Stimulated activated CD4-positive, alpha-beta T cell treated with anti-CD3 and anti-CD28 coated beads, Interleukin-15, amount 100 ng/mL, for 24 hours (primary cell): ENCODE measurements at regions not wholly inside any gene's neighbourhood (a gene's known extent, or its start where the extent isn't known, plus 50 kb on each side); places are given as distances from the start of the nearest gene placed in this dataset.
A peak's percentile ranks its signal among the peaks of the same experiment; 100 is the strongest.
"Not testable (repeated sequence)": the region's sequence is repeated elsewhere in the genome, so short reads cannot be mapped to it uniquely, and the experiment has no call there.

ENCODE experiments used
- DNase-seq: peaks from one replicate; pipeline ENCODE4 v3.0.0-alpha.2; 2020

DNA sequence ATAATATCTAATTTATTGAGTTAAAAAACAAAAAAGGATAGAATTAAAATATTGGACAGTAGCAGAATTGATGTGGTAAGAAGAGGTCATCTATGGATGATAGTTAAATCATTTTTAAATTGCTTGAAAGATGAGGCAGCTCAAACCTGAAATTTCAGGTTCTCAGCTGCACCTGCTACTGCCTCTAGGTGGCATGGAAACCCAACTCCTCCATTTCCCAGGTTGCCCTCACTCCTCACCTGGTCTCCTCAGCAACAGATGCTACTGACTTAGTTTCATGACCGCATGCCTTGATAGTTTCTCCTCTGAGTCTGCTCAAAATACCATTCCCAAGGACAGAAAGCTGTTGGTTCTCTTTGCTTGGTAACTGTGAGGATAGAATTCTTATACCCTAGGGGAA, 148.1 kb downstream of the ABHD5 start:
- no peak for DNase-seq

DNA sequence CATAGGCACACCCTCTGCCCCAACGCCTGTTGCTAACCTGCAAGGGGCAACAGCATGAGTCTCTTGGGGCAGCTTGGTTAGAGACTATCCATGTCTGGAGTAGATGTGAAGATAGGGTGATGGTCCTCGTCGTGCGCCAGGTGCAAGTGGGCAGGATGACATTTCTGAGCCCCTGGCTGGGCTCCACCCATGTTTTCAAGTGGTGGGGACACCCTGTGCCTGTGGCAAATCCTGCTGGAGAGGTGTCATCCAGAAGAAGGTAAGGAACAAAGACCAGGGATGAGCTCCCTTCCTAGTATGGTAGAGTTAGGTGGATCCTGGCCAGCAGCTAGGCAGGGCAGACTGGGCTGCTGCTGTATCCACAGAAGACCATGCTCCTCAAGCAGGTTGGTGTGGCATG, 152.6 kb downstream of the ABHD5 start:
- no peak for DNase-seq

DNA sequence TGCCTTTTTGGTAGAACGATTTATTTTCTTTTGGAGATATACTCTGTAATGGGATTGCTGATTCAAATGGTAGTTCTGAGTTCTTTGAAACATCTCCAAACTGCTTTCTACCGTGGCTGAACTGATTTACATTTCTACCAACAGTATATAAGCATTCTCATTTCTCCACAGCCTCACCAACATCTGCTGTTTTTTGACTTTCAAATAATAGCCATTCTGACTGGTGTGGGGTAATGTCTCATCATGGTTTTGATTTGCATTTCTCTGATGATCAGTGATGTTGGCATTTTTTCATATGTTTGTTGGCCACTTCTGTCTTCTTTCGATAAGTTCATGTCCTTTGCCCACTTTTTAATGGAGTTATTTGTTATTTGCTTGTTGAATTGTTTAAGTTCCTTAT, 154.0 kb downstream of the ABHD5 start:
- DNase-seq: no peak

DNA sequence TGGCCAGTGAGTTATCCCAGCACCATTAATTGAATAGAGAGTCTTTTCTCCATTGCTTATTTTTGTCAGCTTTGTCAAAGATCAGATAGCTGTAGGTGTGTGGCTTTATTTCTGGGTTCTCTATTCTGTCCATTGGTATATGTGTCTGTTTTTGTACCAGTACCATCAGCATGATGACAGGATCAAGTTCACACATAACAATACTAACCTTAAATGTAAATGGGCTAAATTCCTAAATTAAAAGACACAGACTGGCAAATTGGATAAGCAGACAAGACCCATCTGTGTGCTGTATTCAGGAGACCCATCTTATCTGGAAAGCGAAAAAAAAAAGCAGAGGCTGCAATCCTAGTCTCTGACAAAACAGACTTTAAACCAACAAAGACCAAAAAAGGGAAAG, 154.8 kb downstream of the ABHD5 start:
- DNase-seq: not testable (repeated sequence)

DNA sequence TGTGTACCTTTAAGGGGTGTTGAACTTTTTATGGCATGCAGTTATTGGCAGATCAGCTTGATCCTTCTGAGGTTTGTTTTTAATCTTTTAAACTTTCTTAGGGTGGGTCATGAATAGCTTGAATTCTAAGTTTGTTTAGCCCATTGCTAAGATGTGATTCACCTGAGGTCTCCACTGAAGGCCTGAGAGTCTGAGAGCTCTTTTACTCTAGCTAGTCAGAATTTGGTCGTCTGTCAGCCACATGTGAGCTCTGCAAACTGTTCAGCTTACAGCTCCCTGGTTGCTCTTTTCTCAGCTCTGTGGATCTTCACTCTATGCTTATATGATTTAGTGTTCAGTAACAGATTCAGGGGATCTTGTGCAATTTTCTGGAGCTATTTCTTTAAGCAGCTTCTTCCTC, 161.3 kb downstream of the ABHD5 start:
- no peak for DNase-seq

DNA sequence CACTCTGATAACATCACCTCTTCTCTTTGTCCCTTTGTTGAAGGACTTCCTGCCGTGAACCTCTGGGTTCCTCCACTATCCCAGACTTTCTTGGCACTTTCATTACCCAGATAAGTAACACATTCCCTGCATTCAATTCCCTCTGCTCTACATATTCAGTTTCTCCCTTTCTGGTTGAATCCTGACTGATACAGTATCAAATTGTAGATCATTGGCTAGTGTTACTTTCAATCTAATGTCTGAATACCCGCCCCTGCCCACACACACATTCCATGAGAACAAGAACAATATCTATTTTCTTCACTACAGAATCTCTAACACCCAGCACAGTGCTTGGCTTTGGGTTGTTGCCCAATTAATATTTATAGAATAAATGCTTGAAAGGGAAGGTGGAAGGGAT, 163.5 kb downstream of the ABHD5 start:
- DNase-seq: no peak

DNA sequence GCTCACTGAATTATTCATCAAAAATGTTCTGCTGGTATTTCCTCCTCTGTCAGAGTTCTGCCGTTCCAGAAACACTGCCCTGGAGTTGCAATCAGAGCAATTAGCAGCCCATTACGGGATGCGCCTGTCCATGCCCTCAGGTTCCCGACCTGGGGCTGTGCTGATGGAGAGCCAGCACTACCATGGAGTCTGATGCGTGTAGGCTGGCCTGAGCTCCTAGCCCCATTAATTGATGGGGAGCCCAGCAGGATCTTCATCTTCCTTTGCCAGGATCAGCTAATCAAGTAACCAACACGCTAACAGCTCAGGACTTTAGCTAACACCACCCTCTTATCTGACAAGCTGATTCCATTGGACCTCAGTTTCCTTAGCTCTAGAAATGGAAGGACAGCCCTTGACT, 164.2 kb downstream of the ABHD5 start:
- DNase-seq: no peak

DNA sequence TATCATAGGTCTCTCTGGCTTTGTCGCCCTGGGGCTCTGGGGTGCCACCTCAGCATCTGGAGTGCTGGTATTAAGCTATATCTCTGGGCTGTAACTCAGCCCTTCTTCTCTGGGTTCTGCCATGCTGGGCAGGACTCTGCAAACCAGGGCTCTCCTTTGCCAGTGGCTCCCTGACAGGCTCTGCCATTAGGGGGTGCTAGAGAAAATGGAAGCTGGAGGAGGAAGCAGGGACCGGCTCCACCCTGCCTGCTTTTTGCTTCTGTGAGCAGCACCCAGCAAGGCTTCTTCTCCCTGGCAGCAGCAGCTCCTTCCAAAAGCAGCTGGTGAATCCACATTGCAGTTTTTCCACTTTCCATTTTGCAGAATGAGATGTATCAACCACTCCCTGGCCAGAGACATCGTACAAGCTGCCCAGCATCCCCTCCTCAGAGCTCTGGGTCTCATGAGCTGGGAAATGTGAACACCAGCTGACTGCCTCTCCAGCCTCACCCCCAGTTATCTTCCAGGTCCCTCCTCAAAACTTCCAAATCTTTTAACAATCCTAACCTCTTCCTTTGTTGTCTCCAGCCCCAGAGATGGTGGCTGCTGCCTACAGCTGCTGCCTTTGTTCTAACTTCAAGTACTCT, 165.0 kb downstream of the ABHD5 start:
- peak; percentile 65 for DNase-seq

DNA sequence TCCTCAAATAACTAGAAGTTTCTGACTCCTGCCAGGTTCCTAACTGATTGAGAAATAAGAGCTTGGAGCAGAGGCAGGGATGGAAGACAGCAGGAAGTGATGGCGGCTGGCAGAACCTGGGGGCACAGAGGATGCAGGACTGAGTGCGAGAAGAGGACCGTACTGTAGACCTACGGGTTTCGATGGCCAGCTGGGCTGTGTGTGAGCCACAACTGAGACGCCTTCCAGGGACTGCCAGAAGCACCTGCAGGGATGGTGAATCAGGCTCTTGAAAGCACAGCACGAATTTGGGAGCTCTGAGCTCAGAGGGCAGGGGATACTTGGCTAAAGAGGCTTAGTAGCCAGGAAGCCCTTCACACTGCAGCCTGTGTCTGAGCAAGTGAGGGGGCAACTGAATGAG, 165.6 kb downstream of the ABHD5 start:
- no peak for DNase-seq

DNA sequence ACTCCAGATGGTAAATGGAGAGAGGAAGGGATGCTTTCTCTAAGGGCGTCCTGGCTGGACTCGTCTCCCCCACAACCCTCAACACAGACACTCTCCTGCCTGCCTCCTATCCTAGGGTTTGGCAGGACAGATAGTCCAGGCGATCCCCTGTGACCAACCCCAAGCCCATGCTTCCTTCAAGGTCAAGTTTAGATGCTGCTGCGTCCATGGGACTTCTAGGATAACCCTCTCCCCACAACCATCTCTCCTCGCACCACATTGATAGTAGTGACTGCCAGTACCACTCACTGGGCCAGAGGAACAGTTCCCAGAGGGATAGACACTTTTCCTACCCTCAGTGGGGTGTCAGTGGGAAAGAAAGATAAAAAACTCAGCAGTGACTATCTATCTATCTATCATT, 166.0 kb downstream of the ABHD5 start:
- no peak for DNase-seq

DNA sequence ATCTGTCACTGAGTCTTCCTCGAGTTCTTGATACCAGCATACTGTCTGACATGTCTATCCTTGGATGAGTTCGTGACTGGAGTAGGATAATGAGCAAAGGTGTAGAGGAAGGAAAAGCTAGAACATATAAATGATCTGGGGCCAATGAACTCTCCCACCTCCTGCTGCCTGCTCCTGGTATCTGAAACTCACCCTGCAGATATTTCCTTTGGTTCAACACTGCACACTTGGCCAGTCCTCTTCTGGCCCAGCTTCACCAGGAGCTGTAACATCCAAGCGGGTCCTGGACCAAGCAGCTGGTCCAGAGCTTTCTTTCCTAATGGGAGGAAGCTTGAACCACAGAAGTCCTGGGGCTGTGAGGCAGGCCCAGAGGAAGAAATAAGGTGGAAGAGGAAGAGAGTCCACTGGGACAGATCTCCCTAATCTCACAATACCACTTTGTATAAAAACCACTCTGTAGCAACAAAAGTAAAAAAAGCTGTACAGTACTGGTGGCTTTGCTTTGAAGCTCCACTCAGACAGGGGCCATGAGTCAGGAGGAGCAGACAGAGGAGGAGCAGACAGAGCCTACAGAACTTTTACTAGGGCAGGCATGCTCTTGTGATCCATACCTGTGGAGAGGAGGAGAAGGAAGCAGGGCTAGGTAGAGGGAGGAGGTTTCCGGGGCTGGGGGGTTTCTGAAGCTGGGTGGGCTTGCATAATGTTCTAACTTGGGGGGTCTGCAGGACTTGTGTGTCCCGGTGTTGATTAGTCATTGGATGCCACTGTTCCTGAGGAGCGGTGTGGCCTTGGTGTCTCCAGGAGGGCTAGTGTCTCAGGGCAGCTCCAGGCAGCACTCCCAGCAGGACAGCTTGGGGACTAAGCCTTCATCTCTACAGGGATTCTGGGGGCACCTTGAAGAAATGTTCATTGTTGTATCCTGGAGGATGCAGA, 166.9 kb downstream of the ABHD5 start:
- no peak for DNase-seq

DNA sequence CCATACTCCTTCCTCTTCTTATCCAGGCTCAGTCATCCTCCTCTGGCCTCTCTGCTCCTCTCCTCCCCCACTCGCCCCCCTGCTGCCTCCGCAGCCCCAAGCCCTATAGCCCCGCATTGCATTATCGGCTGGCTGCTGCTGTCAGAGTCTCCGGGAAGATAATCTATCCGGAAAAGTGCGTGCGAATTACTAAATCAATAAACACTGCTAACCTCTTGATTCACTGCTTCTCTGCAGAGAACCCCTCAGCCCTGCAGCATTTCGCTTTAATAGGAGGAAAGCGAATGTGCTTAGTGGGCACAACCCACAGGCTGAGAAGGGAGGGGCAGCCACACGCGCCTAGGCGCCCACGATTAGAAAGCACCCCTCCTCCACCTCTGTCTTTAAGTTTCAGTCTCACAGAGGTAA, 167.6 kb downstream of the ABHD5 start:
- no peak for DNase-seq

DNA sequence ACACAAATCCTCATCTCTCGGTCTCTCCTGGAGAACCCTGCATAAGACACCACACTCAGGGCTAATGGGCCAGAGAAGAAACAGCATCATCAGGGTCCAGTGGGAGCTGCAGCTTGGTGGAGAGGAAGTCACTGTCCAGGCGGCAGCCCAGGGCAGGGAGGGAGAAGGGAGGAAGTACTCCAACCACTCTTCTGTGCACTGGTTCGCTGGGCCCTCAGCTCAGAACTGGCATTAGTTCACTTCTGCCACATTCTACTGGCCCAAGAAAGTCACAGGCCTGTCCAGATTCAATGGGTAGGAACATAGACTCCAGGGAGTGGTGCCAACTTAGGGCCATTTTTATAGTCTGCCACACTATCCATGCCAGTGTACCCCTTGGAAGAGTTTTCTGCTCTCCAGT, 169.0 kb downstream of the ABHD5 start:
- no peak for DNase-seq

DNA sequence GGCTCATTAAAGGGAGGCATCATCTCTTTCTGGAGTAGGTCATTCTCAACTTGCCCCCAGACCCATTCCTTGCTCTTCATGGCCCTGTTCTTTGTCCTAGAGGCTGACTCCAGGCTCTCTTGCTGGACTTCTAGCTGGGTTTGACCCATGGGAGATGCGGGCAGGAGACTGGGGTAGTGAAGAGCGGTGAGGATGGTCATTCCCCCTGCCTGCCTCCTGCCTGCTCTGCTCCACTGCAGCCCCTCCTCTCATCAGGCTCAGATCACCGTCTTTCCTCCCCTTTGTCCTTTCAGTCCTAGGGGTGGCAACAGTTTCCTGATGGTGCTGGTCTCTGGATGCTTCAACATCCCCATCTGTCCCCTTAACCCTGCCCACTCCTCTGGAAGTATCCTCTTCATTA, 170.9 kb downstream of the ABHD5 start:
- DNase-seq: no peak

DNA sequence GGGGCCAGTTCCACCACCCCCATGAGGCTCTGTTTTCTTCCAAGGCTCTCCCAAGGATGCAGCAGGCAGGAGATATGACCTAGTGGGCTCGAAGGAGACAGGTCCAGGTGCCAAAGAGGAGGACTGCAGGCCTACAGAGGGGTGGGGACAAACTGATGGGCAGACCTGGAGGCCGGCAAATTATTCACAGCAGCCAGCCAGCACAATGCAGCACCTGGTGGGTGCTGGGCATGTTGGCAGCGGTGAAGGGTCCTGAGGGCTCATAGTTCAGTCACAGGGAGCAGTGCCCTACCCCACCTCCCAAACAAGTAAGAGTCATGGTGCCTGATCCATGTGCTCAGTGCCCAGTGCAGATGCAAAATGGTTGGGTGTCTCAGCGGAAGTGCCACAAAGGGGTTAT, 171.7 kb downstream of the ABHD5 start:
- no peak for DNase-seq

DNA sequence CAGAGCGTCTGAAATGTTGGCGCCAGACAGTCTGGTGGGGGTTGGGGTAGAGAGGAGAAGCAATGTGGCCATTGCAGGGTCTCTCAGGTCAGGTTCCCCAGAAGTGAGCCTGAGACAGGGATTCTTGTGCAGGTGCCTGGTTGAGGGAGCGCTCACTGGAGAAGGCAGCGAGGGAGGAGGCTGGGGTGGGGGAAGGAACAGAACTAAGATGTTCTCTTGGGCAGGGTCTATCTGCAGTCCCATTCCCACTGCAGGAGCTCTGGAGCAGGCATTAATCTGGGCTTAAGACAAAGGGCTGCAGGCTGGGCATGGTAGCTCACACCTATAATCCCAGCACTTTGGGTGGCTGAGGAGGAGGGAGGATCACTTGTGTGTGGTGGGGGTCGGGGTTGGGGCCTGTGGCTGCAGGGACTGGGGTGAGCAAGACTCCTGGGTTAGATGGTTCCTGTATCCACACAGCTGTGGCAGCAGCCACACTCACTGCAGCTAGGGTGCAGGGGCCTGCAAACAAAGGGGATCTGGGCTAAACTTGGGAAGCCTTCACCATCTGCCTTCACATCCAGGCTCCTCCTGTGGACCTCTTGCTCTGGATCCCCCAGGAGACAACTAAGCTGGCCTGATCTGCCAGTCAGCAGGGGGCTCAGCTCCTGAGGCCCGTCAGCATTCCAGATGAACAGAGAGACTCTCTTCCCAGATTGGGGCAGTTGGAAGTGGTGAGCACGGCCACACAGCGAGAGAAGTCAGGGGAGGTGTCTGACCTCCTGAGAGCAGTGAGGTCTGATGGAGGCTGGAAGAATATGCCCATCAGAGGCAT, 172.5 kb downstream of the ABHD5 start:
- no peak for DNase-seq

DNA sequence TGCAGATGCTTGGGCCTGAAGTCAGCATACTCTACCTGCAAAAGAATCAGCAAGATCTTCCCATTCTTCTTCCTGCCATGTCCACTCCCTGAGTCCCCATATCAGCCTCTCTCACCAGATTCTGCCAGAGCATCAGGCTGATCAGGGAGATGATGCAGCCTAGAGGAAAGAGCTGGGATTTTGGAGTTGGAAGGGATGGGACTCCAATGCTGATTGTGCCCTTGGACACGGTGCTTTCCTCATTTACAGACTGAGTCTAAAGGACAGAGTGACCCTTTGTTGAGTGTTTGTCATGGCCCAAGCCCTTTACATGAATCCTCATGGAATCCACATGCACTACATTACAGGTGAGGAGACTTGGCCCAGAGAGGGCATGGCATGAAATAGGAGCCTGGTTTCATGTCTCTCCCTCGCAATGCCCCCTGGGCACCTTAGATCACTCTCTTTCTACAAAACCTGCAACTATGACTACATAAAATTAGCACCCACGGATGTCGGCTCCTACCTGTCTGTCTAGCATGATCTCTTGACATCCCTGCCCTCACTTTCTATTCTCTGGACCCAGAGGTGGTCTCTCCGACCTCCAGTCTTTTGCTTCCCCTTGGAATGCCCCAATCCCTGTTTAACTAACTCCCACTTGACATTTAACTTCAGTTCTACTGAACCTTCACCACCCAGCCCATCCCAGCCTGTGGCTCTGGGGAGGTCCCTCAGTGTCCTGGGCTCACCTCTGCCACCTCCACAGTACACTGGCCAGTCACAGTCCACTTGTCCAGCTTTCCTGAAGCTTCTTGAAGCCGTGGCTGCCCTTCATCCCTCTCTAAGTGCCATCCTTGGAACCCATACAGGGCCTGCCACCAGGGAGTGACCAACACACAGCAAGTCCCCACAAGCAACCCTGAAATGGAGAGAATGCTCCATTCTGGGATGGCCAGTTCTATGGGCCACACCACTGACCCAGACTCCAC, 173.5 kb downstream of the ABHD5 start:
- no peak for DNase-seq

DNA sequence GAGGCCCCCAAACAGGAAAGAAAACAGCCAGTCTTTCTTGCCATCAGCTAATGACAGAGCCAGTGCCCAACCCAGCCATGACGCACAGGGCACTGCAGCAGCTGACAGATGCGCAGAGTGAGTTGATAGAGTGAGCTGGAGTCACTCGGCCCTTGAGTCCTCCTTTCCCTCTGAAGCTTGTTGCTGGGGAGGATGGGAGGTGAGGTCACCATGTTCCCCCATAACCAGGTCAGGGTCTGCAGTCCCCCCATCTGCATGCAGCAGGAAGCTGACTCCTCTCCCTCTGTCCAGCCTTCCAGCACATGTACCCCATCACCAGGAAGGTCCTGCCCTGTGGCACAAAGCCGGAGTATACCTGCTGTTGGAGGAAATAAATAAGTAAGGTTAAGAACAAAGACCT, 174.6 kb downstream of the ABHD5 start:
- DNase-seq: no peak

DNA sequence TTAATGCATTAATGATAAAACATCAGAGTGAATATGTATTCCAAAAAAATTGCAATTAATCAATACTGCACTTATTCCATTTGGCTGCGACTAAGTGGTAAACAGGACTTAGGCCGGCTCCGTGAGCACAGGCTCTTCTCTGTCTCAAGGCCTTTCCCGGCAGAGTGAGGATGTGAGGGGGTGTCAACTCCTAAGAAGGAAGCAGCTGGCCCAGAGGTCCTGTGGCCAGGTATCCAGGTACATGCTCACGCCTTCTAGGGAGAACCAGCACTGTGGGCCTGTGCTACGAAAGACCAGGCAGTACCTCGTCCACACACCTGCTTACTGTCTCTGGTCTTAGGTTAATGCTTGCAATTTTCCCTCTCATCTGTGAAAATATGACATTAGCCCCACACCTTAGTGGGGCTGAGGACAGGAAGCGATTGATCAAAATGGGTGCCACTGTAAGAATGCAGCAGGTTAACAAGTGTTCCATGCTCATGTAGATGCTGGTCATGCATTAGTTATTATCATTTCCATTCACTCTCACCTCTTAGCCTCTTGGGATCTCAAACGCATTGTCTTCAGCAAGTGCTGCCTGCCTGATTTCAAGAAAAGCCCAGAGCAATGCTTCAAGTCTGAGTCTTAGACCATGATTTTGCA, 175.3 kb downstream of the ABHD5 start:
- no peak for DNase-seq

DNA sequence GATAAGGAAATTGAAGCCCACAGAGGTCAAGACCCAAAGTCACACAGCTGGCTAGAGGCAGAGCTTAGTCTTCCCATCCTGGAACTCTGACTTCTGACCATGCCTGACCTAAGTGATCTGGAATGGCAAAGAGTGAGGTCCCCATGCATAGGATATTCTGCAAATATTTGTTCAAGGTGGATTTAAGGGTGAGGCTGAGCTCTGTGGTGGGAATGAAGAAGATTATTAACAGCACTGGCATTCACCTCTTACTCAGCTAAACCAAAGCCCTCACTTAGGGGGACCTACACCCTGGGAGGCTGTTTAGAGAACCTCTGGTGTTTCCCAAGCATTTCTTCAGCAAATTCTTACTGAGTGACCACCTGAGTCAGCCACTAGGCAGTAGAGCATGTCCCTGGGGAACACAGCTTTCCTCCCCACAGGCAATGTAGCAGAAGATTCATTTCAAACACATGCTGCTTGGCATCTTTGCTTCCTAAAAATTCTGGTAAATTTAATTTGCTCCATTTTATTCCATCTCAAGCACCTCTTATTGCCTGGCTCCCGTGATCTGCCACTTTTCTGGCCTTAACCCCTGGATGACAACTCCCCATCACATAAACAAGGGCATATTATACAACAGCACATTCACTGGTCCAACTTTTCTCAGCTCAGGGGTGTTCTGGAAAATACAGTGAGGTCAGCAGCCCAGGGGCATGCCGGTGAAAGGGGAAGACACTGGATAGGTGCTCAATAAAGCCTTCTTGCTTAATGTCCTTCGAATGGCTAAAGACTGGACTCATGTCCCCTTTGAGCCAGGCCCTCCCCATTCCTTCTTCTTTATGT, 176.0 kb downstream of the ABHD5 start:
- DNase-seq: no peak

DNA sequence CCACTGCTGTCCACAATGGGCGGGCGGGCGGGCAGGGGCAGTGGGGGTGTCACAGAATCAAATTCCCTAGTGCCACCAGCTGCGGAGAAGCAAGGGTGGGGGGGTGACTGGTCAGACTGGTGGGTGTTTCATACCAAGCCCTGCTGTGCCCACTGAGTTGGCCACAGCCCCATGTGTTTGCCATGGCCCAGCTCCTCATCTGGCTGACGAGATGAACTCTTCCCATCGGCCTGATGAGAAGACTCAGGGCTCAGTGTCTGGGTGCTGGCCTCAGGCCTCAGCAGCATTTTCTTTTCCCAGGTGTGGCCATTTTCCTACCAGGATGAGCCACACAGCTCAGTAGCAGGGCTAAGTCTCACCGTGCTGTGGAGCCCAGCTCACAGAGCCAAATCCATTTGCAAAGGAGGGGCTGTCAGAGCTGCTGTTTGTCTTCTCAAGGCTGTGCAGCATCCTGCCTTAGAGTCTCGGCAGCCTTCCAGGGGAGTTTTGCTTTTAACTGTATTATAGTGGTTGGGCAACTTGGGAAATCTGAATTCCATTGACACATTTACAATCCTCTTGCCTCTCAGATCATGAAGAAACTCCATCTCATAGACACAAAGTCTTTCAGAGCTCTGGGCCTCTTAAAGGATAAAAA, 176.8 kb downstream of the ABHD5 start:
- no peak for DNase-seq
